HG03521 (cell line): ENCODE measurements at regions not wholly inside any gene's neighbourhood (a gene's known extent, or its start where the extent isn't known, plus 50 kb on each side); places are given as distances from the start of the nearest gene placed in this dataset.

Experiments used
- ATAC-seq: cut with Tn5 transposase; IDR thresholded peaks from one replicate; pipeline ENCODE4 v1.9.1; 2021; ENCODE audit warnings: mild to moderate bottlenecking, moderate library complexity; ENCODE audit not compliant: unreplicated experiment

- ATAC-seq: no peak
These were observed 62.2 kb upstream of the WSCD2 start for GRCh38 chr12:108066583-108067577.

GRCh38 chr12:108069651-108070165 is 59.4 kb upstream of the WSCD2 start:
- no peak for ATAC-seq

GRCh38 chr12:108075561-108075960 is 53.5 kb upstream of the WSCD2 start:
- ATAC-seq: no peak

GRCh38 chr12:108076556-108076955 is 52.5 kb upstream of the WSCD2 start:
- ATAC-seq: no peak

- no peak for ATAC-seq
These were observed 50.7 kb upstream of the WSCD2 start for GRCh38 chr12:108078428-108078827.
